Transverse colon (tissue), 4 donors: ENCODE measurements at regions not wholly inside any gene's neighbourhood (a gene's known extent, or its start where the extent isn't known, plus 50 kb on each side); places are given as distances from the start of the nearest gene placed in this dataset.

Source experiments
- EP300 ChIP-seq: sonication (generic); formaldehyde crosslinking; IDR thresholded peaks from one replicate; pipeline ENCODE4 v1.6.1; 2017; ENCODE audit warnings: antibody characterized with exemption, low read depth
- POLR2A ChIP-seq: fragments of 450-650 bp; IDR thresholded peaks from one replicate; pipeline ENCODE4 v1.6.1; 2016; ENCODE audit warnings: antibody characterized with exemption, mild to moderate bottlenecking, moderate library complexity
- POLR2AphosphoS5 ChIP-seq, 3 donors: sonication (generic); formaldehyde crosslinking; IDR thresholded peaks; one replicate each; pipeline ENCODE4 v1.6.1; 2016; ENCODE audit warnings: antibody characterized with exemption in 3 of 3
- TF ChIP-seq, protein P1 (sequence below), 5 experiments: fragments of 200-600 bp in 3 of 5; fragments of 450-650 bp in 2 of 5; sonication (generic) in 3 of 5; IDR thresholded peaks; 1 replicate in 2 of 5; 2 replicates in 3 of 5; pipeline ENCODE4 v1.5.1; 2016 to 2017; ENCODE audit warnings: antibody characterized with exemption in 5 of 5, inconsistent platforms in 3 of 5, mild to moderate bottlenecking in 2 of 5, moderate library complexity in 1 of 5

DNA sequence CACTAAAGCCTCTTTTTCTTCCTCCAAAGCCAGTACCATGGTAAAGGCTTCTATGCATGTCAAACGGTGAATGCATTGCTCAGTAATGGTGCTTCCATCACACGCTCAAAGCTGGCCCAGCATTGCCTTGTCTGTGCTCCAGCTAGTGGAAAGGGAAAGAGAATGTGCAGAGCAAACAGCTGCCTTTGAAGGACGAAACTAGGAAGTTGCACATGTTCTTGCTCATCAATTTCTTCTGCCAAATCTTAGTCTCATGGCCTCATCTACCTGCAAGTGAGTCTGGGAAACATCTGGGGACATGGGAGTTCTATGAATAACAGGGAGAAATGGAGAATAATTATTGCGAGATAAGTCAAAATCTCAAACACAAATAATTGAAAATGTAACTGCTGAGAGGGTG is 216.5 kb upstream of the SSTR4 start:
- TF ChIP-seq, protein P1, sequence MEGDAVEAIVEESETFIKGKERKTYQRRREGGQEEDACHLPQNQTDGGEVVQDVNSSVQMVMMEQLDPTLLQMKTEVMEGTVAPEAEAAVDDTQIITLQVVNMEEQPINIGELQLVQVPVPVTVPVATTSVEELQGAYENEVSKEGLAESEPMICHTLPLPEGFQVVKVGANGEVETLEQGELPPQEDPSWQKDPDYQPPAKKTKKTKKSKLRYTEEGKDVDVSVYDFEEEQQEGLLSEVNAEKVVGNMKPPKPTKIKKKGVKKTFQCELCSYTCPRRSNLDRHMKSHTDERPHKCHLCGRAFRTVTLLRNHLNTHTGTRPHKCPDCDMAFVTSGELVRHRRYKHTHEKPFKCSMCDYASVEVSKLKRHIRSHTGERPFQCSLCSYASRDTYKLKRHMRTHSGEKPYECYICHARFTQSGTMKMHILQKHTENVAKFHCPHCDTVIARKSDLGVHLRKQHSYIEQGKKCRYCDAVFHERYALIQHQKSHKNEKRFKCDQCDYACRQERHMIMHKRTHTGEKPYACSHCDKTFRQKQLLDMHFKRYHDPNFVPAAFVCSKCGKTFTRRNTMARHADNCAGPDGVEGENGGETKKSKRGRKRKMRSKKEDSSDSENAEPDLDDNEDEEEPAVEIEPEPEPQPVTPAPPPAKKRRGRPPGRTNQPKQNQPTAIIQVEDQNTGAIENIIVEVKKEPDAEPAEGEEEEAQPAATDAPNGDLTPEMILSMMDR (IDR thresholded peaks at IDR 0.05): no peak
- TF ChIP-seq POLR2A: no peak
- TF ChIP-seq POLR2AphosphoS5 (IDR thresholded peaks at IDR 0.05): no peak
- TF ChIP-seq EP300: no peak
